ENCODE measurements at regions not wholly inside any gene's neighbourhood (a gene's known extent, or its start where the extent isn't known, plus 50 kb on each side); places are given as distances from the start of the nearest gene placed in this dataset.

DNA sequence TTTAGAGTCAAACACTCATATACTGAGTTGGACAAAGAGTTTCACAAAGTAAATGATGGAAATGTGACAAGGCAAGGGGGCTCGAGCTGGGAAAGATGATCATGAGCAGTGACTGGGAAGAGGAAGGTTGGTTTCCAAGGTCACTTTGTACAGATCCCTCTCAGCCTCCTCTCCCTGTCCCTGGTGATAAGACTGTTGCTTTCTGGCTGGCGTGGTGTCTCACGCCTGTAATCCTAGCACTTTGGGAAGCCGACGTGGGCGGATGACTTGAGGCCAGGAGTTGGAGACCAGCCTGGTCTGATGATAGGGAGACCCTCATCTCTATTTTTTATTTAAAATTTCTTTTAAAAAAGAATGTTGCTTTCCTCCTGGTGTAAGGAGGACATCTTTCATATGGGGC lies 65.4 kb upstream of the CALM2 start (continued):
- TF ChIP-seq ESRRA (IDR thresholded peaks at IDR 0.05; ENCODE audit: borderline replicate concordance, low read depth) (peak; percentile 93), CTBP1 (IDR thresholded peaks at IDR 0.05; ENCODE audit: borderline replicate concordance) (peak; percentile 82), EGR1 (conservative IDR thresholded peaks at IDR 0.05) (peak; percentile 88), CBFA2T3 (IDR thresholded peaks at IDR 0.05) (peak; percentile 45; the same call in 1 of the 2 replicates), L3MBTL2 (IDR thresholded peaks at IDR 0.05) (no peak)
- TF ChIP-seq, protein P1, sequence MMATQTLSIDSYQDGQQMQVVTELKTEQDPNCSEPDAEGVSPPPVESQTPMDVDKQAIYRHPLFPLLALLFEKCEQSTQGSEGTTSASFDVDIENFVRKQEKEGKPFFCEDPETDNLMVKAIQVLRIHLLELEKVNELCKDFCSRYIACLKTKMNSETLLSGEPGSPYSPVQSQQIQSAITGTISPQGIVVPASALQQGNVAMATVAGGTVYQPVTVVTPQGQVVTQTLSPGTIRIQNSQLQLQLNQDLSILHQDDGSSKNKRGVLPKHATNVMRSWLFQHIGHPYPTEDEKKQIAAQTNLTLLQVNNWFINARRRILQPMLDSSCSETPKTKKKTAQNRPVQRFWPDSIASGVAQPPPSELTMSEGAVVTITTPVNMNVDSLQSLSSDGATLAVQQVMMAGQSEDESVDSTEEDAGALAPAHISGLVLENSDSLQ (IDR thresholded peaks at IDR 0.05), result no peak
- TF ChIP-seq, protein P2, sequence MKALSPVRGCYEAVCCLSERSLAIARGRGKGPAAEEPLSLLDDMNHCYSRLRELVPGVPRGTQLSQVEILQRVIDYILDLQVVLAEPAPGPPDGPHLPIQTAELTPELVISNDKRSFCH (CRISPR knock-in tag; IDR thresholded peaks at IDR 0.05), result no peak
- TF ChIP-seq, protein P2 (tag; IDR thresholded peaks at IDR 0.05), result no peak

DNA sequence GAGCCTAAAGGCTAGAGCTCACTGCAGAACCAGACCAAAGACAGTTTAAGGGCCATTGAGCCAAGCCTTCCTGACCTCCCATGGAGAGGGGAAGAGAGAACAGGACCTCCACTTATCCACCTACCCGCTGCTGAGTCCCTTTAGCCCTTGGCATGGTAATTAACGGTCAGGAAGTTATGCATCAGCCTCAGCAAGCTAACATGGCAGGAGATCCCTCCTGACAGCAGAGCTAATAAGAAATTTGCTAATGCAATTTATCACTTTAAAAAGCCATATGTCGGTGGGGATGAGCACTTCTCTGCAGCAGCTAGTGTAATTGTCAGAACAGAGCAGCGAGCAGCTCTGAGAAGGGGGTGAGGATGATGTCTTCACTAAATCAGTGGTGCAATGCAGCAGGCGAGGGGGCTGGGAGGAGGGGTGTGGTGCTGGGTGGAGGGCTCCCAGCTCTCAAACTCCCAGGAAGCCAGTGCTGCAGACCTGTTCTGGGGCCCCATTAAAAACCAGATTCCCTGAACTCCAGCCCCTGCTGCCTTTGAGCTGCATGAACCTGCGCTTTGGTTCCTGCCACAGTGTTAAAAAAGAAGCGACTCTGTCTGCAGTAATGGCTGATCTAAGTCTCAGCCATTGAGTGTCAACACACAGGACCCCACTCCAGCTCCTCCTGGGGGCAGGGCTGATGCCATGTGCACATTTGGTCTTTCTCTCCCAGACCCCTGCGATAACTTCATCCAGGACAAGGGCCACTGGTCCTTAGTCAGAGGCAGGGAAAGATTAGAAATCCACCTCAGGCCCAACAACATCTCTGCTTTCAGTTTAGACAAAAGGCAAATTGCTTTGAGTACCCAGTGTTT lies 63.0 kb upstream of the CALM2 start:
- Histone ChIP-seq H3K4me1 (replicated peaks in 1 of 2; ENCODE audit: control insufficient read depth in 2 of 2, insufficient read depth in 2 of 2, low read length in 2 of 2) (peaks cover 19 to 49% of the 10 kb centered on the region in 2 experiments), H3K79me2 (ENCODE audit: control insufficient read depth, insufficient read depth, low read length) (no peaks in the 10 kb centered on the region), H3K27ac (ENCODE audit: extremely low read depth, low read depth, low read length) (no peak overlapping the region), H2AFZ (ENCODE audit: low read depth, low read length) (0 out of 2 replicates have a peak overlapping the region, but pooled peaks have one; percentile 28), H3K9me1 (ENCODE audit: control insufficient read depth, insufficient read depth, low read length) (no peaks in the 10 kb centered on the region), H3K4me3 (no peak overlapping the region), H3K9ac (ENCODE audit: insufficient read depth in 1 of 2, low read depth in 2 of 2, low read length in 2 of 2) (peak overlapping the region in 1 of 2 experiments; percentile 15; a peak in 1 of 4 replicates), H3K9me3 (replicated peaks; ENCODE audit: control insufficient read depth, insufficient read depth, low read depth, low read length) (no peaks in the 10 kb centered on the region), H3K27me3 (ENCODE audit: control insufficient read depth in 2 of 2, insufficient read depth in 2 of 2, low read length in 2 of 2) (no peaks in the 10 kb centered on the region), H3K36me3 (ENCODE audit: control insufficient read depth, insufficient read depth, low read length) (no peaks in the 10 kb centered on the region), H4K20me1 (replicated peaks; ENCODE audit: control insufficient read depth, insufficient read depth, low read length) (no peaks in the 10 kb centered on the region), H3K4me2 (ENCODE audit: insufficient read depth, low read length) (no peak overlapping the region)
- DNase-seq (ENCODE audit: extremely low read depth in 1 of 4, low spot score in 3 of 4) (no peak), ATAC-seq (no peak), FAIRE-seq (no peak)
- ChIA-PET CTCF (ENCODE audit: low intra/inter-chr PET ratio) (no interaction called here), POLR2A (interaction anchor here (0.6 to 1.3 kb wide), 4 partner anchors 10 to 21 kb away, joined by 3 to 7 read pairs (median 4); no protein-coding TSS in a partner anchor)
- BruUV-seq (replicated peaks), result no TSS peak
- in situ Hi-C loops (cut with MboI) (no loop called here), intact Hi-C loops (cut with micrococcal nuclease) (no loop called here)
- TF ChIP-seq CHD2 (IDR thresholded peaks at IDR 0.05; ENCODE audit: low read depth, low read length), result no peak
- TF ChIP-seq MEIS2 (IDR thresholded peaks at IDR 0.05; ENCODE audit: partially characterized antibody), result no peak
- TF ChIP-seq HLTF (IDR thresholded peaks at IDR 0.05), result no peak
- TF ChIP-seq HNRNPL (IDR thresholded peaks at IDR 0.05; ENCODE audit: low read depth, low read length), result no peak
- TF ChIP-seq MCM7 (IDR thresholded peaks at IDR 0.05), result no peak
- 63% methylated on average over 6 of the region's 8 CpGs for WGBS (ENCODE audit: insufficient coverage, low coverage, missing lambda C conversion rate)

Measured in K562 (cell line).